Chondrocyte (in vitro differentiated cells): ENCODE measurements at regions not wholly inside any gene's neighbourhood (a gene's known extent, or its start where the extent isn't known, plus 50 kb on each side); places are given as distances from the start of the nearest gene placed in this dataset.

ENCODE experiments used
- DNase-seq: peaks from one replicate; pipeline ENCODE4 v3.0.0; 2021; ENCODE audit warnings: mixed read lengths, low spot score
- H3K27ac Mint-ChIP-seq: one replicate; pipeline ENCODE4 v1.8.0; 2021; ENCODE audit warnings: mild to moderate bottlenecking, moderate library complexity, mixed read lengths; ENCODE audit not compliant: unreplicated experiment
- H3K27me3 Mint-ChIP-seq: 2 replicates; pipeline ENCODE4 v1.8.0; 2021; ENCODE audit warnings: low read depth, mixed read lengths
- H3K36me3 Mint-ChIP-seq: 2 replicates; pipeline ENCODE4 v1.8.0; 2021; ENCODE audit warnings: low read depth, mixed read lengths
- H3K4me1 Mint-ChIP-seq: 2 replicates; pipeline ENCODE4 v1.8.0; 2021; ENCODE audit warnings: low read depth, mild to moderate bottlenecking, mixed read lengths
- H3K4me3 Mint-ChIP-seq: one replicate; pipeline ENCODE4 v1.8.0; 2021; ENCODE audit warnings: mild to moderate bottlenecking, moderate library complexity, mixed read lengths; ENCODE audit not compliant: unreplicated experiment
- H3K9me3 Mint-ChIP-seq: 2 replicates; pipeline ENCODE4 v1.8.0; 2021; ENCODE audit warnings: low read depth, mixed read lengths
- CTCF ChIP-seq: fragments of 200-600 bp; sonication (generic); IDR thresholded peaks from 2 replicates; pipeline ENCODE4 v1.5.0; 2021; ENCODE audit warnings: antibody characterized with exemption, mild to moderate bottlenecking, moderate library complexity

DNA sequence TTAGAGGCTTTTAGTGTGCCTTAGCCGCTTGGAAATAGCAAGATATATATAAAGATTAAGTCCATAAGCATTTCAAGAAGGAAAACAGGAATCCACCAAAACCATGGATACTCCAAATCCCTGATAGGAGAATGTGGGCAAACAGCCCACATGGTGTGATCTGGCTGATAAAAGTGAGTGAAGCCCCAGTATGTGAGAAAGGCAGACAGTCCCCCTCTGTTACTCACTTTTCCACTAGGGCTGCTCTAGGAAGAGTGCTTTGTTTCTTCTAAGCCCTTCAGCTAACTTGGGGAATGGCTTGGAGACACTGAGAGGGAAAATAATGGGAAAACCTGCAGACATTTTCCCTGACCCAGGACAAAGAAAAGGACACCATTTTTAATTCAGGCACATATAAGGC lies 802.3 kb upstream of the PRR20A start:
- no peaks in the 10 kb centered on the region for H3K4me1 Mint-ChIP-seq
- no peak for DNase-seq
- no peak for TF ChIP-seq CTCF
- no peaks in the 10 kb centered on the region for H3K36me3 Mint-ChIP-seq
- H3K4me3 Mint-ChIP-seq = no peak overlapping the region
- H3K9me3 Mint-ChIP-seq = peaks cover 15% of the 10 kb centered on the region
- no peak overlapping the region for H3K27ac Mint-ChIP-seq
- no peaks in the 10 kb centered on the region for H3K27me3 Mint-ChIP-seq

GRCh38 chr13:56347014-56347413 lies 793.7 kb upstream of the PRR20A start:
- Mint-ChIP-seq H3K27ac (no peak overlapping the region), H3K36me3 (no peaks in the 10 kb centered on the region), H3K4me1 (no peaks in the 10 kb centered on the region), H3K4me3 (no peak overlapping the region), H3K9me3 (peaks cover 5% of the 10 kb centered on the region), H3K27me3 (no peaks in the 10 kb centered on the region)
- DNase-seq = no peak
- no peak for TF ChIP-seq CTCF

DNA sequence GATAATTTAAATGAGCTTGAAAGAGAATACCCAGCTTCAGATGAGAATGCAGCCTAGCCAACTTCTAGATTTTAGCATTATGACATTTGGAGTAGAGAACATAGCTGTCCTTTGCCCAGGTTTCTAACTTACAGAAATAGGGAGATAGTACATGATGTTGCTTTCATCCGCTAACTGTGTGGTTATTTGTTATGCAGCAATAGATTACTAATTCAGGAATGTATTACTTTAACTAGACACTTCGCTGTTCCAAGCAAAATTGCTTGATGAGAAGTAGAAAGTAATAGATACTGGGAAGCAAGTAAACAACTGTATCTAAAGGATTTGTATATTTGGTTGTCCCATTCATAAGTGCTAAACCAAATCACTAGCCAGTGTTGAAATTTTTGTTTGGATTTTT lies 790.9 kb upstream of the PRR20A start:
- no peak for DNase-seq
- no peak overlapping the region for H3K4me3 Mint-ChIP-seq
- no peak overlapping the region for H3K27ac Mint-ChIP-seq
- no peaks in the 10 kb centered on the region for H3K4me1 Mint-ChIP-seq
- no peaks in the 10 kb centered on the region for H3K36me3 Mint-ChIP-seq
- no peaks in the 10 kb centered on the region for H3K27me3 Mint-ChIP-seq
- no peaks in the 10 kb centered on the region for H3K9me3 Mint-ChIP-seq
- TF ChIP-seq CTCF = no peak

GRCh38 chr13:56351041-56351440 lies 789.7 kb upstream of the PRR20A start:
- H3K4me3 Mint-ChIP-seq = no peak overlapping the region
- DNase-seq = no peak
- no peak for TF ChIP-seq CTCF
- no peaks in the 10 kb centered on the region for H3K27me3 Mint-ChIP-seq
- no peaks in the 10 kb centered on the region for H3K4me1 Mint-ChIP-seq
- H3K36me3 Mint-ChIP-seq = no peaks in the 10 kb centered on the region
- no peak overlapping the region for H3K27ac Mint-ChIP-seq
- no peaks in the 10 kb centered on the region for H3K9me3 Mint-ChIP-seq

- Mint-ChIP-seq H3K27me3 (no peaks in the 10 kb centered on the region), H3K36me3 (no peaks in the 10 kb centered on the region), H3K9me3 (no peaks in the 10 kb centered on the region), H3K27ac (no peak overlapping the region), H3K4me1 (no peaks in the 10 kb centered on the region), H3K4me3 (no peak overlapping the region)
- no peak for TF ChIP-seq CTCF
- DNase-seq = no peak
Measured at GRCh38 chr13:56352361-56352760, 788.4 kb upstream of the PRR20A start.
